Esophagus (tissue), 2 donors: ENCODE measurements at regions not wholly inside any gene's neighbourhood (a gene's known extent, or its start where the extent isn't known, plus 50 kb on each side); places are given as distances from the start of the nearest gene placed in this dataset.

Experiments
- H3K27ac ChIP-seq, 2 donors: one replicate each; pipeline ENCODE4 v1.5.1; 2013; ENCODE audit warnings: low read depth in 2 of 2, mild to moderate bottlenecking in 2 of 2, inconsistent platforms in 1 of 2, low read length in 1 of 2, moderate library complexity in 1 of 2
- H3K27me3 ChIP-seq, 2 donors: one replicate each; pipeline ENCODE4 v1.6.1; 2013; ENCODE audit warnings: low read length in 2 of 2, control low read depth in 1 of 2, mild to moderate bottlenecking in 1 of 2; ENCODE audit not compliant: insufficient read depth in 2 of 2, control insufficient read depth in 1 of 2
- H3K36me3 ChIP-seq, 2 donors: one replicate each; pipeline ENCODE4 v1.6.1; 2013; ENCODE audit warnings: low read length in 1 of 2; ENCODE audit not compliant: control insufficient read depth in 2 of 2, insufficient read depth in 2 of 2
- H3K4me1 ChIP-seq, 2 donors: one replicate each; pipeline ENCODE4 v1.6.1; 2013; ENCODE audit warnings: low read length in 1 of 2; ENCODE audit not compliant: control insufficient read depth in 2 of 2, insufficient read depth in 2 of 2
- H3K4me3 ChIP-seq, 2 donors: one replicate each; pipeline ENCODE4 v1.5.1; 2013; ENCODE audit warnings: low read length in 2 of 2, mild to moderate bottlenecking in 2 of 2, low read depth in 1 of 2, moderate library complexity in 1 of 2
- H3K9me3 ChIP-seq, 2 donors: one replicate each; pipeline ENCODE4 v1.6.1; 2013; ENCODE audit warnings: mild to moderate bottlenecking in 2 of 2, low read depth in 1 of 2, low read length in 1 of 2, moderate library complexity in 1 of 2; ENCODE audit not compliant: control insufficient read depth in 2 of 2, insufficient read depth in 1 of 2
- WGBS, 2 donors: extraction: QIAGEN DNeasy Blood & Tissue Kit; methylation state at CpG; one replicate each; pipeline ENCODE4 v1.1.7; 2013; 5-methylcytosine and 5-hydroxymethylcytosine counted together
- donor health status: healthy with polysubstance abuse.
- donor health status: Bipolar disorder and iron deficiency.

DNA sequence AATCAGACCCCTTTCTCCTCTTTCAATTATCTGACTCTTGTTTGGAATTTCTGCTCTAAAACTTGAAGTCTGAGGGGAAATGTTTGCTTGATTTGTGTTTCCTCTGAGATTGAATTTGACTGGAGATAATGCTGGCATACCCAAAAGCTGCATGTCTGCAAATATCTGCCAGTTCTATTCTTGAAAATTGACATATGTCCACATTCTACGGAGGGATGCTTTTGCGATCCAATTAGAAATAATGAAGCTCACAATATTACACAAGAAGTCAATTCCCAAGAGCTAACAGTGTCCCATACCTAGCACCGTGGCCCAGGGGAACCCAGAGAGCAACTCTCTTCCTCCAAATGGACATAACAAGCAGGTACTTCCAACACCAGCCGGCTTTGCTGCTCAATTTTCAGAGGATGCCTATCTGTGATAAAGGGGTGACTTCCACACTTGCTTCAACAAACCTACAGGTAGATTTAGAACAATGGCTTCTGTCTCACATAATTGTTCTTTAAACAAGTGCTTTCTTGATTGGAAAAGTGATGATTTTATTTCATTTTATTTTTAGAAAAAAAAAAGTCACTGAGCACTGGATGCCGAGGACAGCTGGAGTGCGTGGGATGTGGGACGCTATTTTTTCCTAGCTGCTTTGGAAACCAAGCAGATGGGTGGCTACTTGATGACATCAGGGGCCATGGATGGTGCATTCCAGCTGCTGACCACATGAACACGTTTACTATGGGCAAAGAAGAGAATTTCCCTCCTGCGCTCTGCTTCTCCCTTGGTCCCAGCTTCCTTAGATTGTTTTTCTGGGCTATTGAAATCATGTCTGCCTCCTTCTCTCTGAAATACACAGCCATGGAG lies 488.9 kb downstream of the RNF144A start:
- 70% methylated on average over 9 of the region's 9 CpGs for WGBS, 2 donors
- no peaks in the 10 kb centered on the region for H3K36me3 ChIP-seq
- no peaks in the 10 kb centered on the region for H3K9me3 ChIP-seq
- no peak overlapping the region for H3K27ac ChIP-seq
- peaks cover 0 to 3% of the 10 kb centered on the region in 2 donors for H3K27me3 ChIP-seq
- no peak overlapping the region for H3K4me3 ChIP-seq
- peaks cover 0 to 4% of the 10 kb centered on the region in 2 donors for H3K4me1 ChIP-seq

DNA sequence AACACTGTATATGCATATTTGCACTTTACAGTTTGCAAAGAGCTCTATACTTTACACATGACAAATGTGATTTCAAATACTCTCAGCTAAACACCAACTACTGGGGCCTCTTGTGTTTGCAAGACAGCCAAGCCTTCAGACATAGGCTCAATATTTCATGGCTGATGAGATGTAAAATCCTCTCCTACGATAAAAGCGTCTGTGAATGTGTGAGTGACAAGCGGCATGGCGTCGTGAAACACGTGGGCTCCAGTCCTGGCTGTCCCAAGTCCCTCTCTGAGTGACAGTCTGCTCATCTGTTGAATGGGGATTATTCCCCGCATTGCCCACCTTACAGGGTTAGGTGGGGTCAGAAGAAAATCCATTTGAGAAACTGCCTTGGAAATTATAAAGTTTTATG lies 489.8 kb downstream of the RNF144A start:
- WGBS, 2 donors: 83 to 86% methylated on average over 7 of the region's 7 CpGs
- peaks cover 0 to 3% of the 10 kb centered on the region in 2 donors for H3K27me3 ChIP-seq
- no peak overlapping the region for H3K27ac ChIP-seq
- H3K36me3 ChIP-seq: no peaks in the 10 kb centered on the region
- no peak overlapping the region for H3K4me3 ChIP-seq
- H3K9me3 ChIP-seq: no peaks in the 10 kb centered on the region
- peaks cover 0 to 4% of the 10 kb centered on the region in 2 donors for H3K4me1 ChIP-seq

DNA sequence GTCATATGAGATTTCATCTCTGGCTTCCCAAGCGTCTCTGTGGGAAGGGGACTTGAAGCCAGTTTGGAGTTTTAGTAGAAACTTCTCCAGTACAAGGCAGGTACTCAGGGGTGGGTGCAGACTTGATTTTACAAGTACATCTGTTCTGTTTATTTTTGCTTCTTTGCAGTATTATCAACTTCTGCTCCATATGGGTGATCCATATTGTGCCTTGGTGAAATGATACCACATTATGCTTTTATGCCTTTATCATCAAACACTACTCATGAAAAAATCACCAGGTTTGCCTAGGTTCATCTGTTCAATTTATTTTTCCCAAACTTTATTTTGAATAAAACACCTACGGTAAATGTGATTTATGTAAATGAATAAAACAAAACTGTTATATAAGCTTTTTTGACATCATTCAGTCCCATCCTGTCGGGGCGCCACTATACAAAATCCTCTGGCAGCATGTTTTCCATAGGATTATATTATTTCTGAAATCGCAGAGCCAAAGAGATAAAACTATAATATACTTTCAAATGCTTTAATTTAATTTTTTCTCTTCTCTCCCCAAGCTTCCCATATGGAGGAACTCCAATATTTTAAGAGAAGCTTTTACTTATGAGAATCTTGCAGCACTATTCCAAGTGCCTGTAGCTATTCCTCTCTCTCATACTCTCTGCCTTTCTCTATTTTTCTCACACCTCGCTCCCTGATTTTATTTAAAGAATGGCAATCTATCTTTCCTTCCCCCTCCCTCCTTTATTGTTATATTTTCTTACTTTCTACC lies 490.9 kb downstream of the RNF144A start:
- peaks cover 0 to 3% of the 10 kb centered on the region in 2 donors for H3K27me3 ChIP-seq
- 94 to 95% methylated on average over 6 of the region's 6 CpGs for WGBS, 2 donors
- H3K36me3 ChIP-seq: no peaks in the 10 kb centered on the region
- peaks cover 0 to 4% of the 10 kb centered on the region in 2 donors for H3K4me1 ChIP-seq
- H3K27ac ChIP-seq: no peak overlapping the region
- no peaks in the 10 kb centered on the region for H3K9me3 ChIP-seq
- no peak overlapping the region for H3K4me3 ChIP-seq

DNA sequence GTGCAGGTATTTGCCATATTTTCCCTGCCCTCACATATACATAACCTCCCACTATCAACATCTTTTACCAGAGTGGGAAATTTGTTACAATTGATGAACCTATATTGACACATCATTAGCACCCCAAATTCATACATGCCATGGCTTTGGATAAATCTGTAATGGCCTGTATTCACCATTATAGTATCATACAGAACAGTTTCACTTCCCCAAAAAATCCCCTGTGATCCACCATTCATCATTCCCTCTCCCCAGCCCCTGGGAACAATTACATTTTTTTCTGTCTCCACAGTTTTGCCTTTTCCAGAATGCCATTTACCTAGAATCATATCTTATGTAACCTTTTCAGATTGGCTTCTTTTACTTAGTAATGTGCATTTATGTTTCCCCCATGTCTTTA lies 494.5 kb downstream of the RNF144A start:
- Histone ChIP-seq H3K27me3 (peaks cover 0 to 2% of the 10 kb centered on the region in 2 donors), H3K36me3 (no peaks in the 10 kb centered on the region), H3K4me3 (no peak overlapping the region), H3K9me3 (no peaks in the 10 kb centered on the region), H3K4me1 (no peaks in the 10 kb centered on the region), H3K27ac (no peak overlapping the region)

DNA sequence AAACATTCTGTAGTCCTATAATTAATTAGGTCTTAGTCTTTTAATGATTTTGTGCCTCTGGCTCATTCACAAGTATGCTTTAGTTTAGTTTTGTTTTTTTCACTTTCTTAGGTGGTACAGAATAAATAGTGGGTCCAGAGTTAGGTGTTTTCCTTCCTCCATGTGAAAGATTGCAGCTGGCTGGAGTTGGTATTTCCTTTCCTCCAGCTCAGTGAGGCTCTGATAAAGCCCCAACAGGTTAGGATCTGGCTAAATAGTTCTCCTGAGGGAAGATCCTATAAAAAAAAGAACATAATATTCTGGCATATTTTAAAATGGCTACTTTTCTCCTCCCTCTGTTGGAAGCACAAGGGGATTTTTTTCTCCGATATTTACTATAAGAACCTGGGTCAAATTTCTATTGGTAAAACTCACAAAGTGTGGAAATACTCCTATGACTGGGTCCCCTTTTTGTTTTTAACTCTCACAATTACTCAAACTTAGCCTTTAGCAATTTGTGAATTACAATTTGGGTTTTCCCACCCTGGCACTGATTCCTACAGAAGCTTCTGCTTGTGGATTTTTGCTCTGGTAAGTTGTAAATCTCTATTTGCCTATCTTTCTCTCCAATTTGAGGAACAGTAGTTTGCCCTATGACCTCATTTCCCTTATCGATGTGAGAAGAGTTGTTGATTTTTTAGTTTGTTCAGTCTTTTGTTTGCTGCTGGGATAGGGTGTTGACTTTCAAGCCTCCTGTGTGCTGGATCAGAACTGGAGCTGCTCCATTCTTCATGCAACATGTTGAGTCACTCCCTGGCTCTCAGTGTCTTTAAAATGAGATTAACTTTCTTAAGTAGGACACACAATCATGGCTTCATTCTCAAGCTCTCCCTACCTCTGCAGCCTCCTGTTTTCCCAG lies 500.9 kb downstream of the RNF144A start:
- Histone ChIP-seq H3K36me3 (no peaks in the 10 kb centered on the region), H3K27me3 (no peaks in the 10 kb centered on the region), H3K4me3 (no peak overlapping the region), H3K4me1 (no peaks in the 10 kb centered on the region), H3K9me3 (no peaks in the 10 kb centered on the region), H3K27ac (no peak overlapping the region)
- 32 to 40% methylated on average over 2 of the region's 2 CpGs for WGBS, 2 donors

DNA sequence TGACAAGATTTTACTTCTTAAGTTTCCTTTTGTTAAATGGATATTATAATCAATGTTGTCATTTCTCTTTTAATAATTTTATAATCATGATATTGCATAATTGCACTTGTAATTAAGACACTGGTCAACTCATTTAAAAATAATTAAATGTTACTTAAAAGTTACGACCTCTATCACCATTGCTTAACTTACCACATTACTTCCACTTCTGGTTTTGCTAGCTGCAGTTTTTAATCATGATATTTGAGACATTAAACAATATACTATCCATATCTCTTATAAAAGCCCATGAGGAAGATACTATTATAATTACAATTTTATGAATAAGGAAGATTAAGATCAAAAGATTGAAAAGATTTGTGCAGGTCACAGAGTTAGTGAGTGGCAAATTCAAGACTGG lies 502.0 kb downstream of the RNF144A start:
- no peaks in the 10 kb centered on the region for H3K36me3 ChIP-seq
- 62 to 74% methylated on average over 1 of the region's 1 CpG for WGBS, 2 donors
- no peak overlapping the region for H3K4me3 ChIP-seq
- no peak overlapping the region for H3K27ac ChIP-seq
- H3K4me1 ChIP-seq: no peaks in the 10 kb centered on the region
- H3K27me3 ChIP-seq: no peaks in the 10 kb centered on the region
- no peaks in the 10 kb centered on the region for H3K9me3 ChIP-seq

DNA sequence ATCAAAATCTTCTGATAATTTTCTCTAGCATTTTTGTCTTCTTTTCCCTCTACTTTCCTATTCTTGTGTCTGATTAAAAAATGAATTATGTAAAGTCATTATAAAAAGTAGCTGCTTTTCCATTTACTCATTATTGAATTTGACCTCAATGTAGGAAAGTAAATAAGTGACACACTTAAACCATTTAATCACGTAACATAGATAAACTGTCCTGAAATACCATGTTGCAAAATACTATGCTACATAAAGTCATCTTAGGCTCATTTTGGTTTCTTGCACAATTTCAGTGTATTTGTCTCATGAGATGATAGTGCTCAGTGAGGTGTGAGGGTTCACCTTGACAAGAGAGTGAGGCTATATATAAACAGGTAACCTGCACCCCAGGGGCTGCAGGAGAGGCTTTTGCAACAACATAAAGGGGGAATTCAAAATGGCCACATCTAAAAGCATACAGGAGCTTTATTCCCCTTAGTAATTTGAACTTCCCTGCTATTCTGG lies 502.7 kb downstream of the RNF144A start:
- Histone ChIP-seq H3K36me3 (no peaks in the 10 kb centered on the region), H3K9me3 (no peaks in the 10 kb centered on the region), H3K27me3 (no peaks in the 10 kb centered on the region), H3K4me3 (no peak overlapping the region), H3K27ac (no peak overlapping the region), H3K4me1 (no peaks in the 10 kb centered on the region)
- 53 to 69% methylated on average over 1 of the region's 1 CpG for WGBS, 2 donors

DNA sequence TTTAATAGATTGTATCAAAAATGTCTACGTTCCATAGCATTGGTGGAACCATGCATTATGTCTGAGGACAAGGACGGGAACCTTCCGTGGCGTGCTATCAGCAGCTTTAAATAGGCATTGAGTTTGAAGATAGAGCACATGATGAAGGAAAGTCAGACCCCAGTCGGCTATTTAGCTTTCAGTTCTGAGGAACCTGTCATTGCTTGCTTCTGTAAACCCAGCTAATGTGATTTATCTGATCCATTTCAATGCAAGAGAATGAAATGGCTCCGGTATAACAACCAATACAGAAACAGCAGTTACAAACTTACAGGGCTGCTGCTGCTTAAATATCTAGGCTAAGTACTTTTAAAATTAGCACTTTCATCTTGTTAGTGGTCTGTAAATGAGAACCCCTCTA lies 503.3 kb downstream of the RNF144A start:
- Histone ChIP-seq H3K27ac (no peak overlapping the region), H3K36me3 (no peaks in the 10 kb centered on the region), H3K9me3 (no peaks in the 10 kb centered on the region), H3K4me1 (no peaks in the 10 kb centered on the region), H3K27me3 (no peaks in the 10 kb centered on the region), H3K4me3 (no peak overlapping the region)
- 80 to 84% methylated on average over 6 of the region's 6 CpGs for WGBS, 2 donors

DNA sequence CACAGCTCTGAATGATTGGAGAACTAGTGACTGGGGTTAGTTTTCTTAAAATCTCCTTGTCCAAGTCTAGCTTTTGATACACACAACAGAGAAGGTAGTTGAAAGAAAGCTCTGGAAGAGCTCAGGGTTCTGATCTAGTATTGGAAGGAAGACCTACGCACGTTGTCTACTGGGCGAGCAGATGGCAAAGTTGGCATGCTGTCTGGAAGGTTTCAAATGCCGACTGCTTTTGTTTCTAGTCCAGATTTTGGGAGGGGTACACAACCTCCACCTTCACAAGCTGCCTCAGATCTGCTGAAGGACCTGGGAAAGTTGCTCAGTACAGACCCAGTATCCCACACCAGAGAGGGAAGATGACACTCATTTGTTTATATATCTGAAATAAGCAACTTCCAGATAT lies 507.3 kb downstream of the RNF144A start:
- H3K27ac ChIP-seq: no peak overlapping the region
- H3K27me3 ChIP-seq: no peaks in the 10 kb centered on the region
- no peaks in the 10 kb centered on the region for H3K36me3 ChIP-seq
- H3K9me3 ChIP-seq: no peaks in the 10 kb centered on the region
- no peaks in the 10 kb centered on the region for H3K4me1 ChIP-seq
- no peak overlapping the region for H3K4me3 ChIP-seq
- 67 to 70% methylated on average over 4 of the region's 4 CpGs for WGBS, 2 donors
